DOHH2 (cell line): ENCODE measurements at regions not wholly inside any gene's neighbourhood (a gene's known extent, or its start where the extent isn't known, plus 50 kb on each side); places are given as distances from the start of the nearest gene placed in this dataset.

Experiments
- H3F3A ChIP-seq: fragments of 200-600 bp; sonication (generic), shearing (Covaris generic); 2 replicates; pipeline ENCODE4 v1.6.0; 2016; ENCODE audit warnings: antibody characterized with exemption, mild to moderate bottlenecking; ENCODE audit not compliant: control insufficient read depth, insufficient read depth
- H3K27ac ChIP-seq: fragments of 200-600 bp; sonication (generic); 2 replicates; pipeline ENCODE4 v1.5.1; 2014; ENCODE audit warnings: low read depth, mild to moderate bottlenecking, low read length, moderate library complexity
- H3K27me3 ChIP-seq: fragments of 200-600 bp; sonication (generic); 2 replicates; pipeline ENCODE4 v1.6.1; 2014; ENCODE audit warnings: mild to moderate bottlenecking, low read length, mixed read lengths; ENCODE audit not compliant: control insufficient read depth
- H3K36me3 ChIP-seq: fragments of 200-600 bp; sonication (generic); 2 replicates; pipeline ENCODE4 v1.6.1; 2014; ENCODE audit warnings: mild to moderate bottlenecking, low read length, moderate library complexity, mixed read lengths; ENCODE audit not compliant: control insufficient read depth
- H3K4me1 ChIP-seq: fragments of 200-600 bp; sonication (generic); 2 replicates; pipeline ENCODE4 v1.6.1; 2014; ENCODE audit warnings: mild to moderate bottlenecking, low read length, mixed read lengths; ENCODE audit not compliant: control insufficient read depth
- H3K4me2 ChIP-seq: fragments of 200-600 bp; sonication (generic); 2 replicates; pipeline ENCODE4 v1.6.0; 2014; ENCODE audit warnings: mild to moderate bottlenecking, low read length, moderate library complexity
- H3K4me3 ChIP-seq: fragments of 200-600 bp; sonication (generic); 2 replicates; pipeline ENCODE4 v1.5.1; 2014; ENCODE audit warnings: mild to moderate bottlenecking, low read length, mixed read lengths
- H3K79me2 ChIP-seq: fragments of 200-600 bp; sonication (generic); 2 replicates; pipeline ENCODE4 v1.6.1; 2014; ENCODE audit warnings: mild to moderate bottlenecking, low read length, mixed read lengths; ENCODE audit not compliant: control insufficient read depth
- H3K9me2 ChIP-seq: fragments of 200-600 bp; sonication (generic); replicated peaks from 2 replicates; pipeline ENCODE4 v1.6.1; 2014; ENCODE audit warnings: mild to moderate bottlenecking, low read length, mixed read lengths; ENCODE audit not compliant: control insufficient read depth
- H3K9me3 ChIP-seq: fragments of 200-600 bp; sonication (generic); 2 replicates; pipeline ENCODE4 v1.6.1; 2014; ENCODE audit warnings: antibody characterized with exemption, low read length, mixed read lengths; ENCODE audit not compliant: control insufficient read depth, insufficient read depth
- H4K20me1 ChIP-seq: fragments of 200-600 bp; sonication (generic); 2 replicates; pipeline ENCODE4 v1.6.0; 2014; ENCODE audit warnings: low read depth, mild to moderate bottlenecking, antibody characterized with exemption, low read length, moderate library complexity; ENCODE audit not compliant: control insufficient read depth, insufficient read depth
- CTCF ChIP-seq: fragments of 200-600 bp; sonication (generic); IDR thresholded peaks from one replicate; pipeline ENCODE4 v1.5.1; 2014; ENCODE audit warnings: antibody characterized with exemption, mild to moderate bottlenecking, low read depth, low read length; ENCODE audit not compliant: poor library complexity, severe bottlenecking
- EZH2phosphoT487 ChIP-seq: fragments of 200-600 bp; sonication (generic); IDR thresholded peaks from 2 replicates; pipeline ENCODE4 v1.6.1; 2017; ENCODE audit warnings: borderline replicate concordance, mild to moderate bottlenecking, antibody characterized with exemption, low read length, moderate library complexity, mixed read lengths

GRCh38 chr11:11750017-11750878 lies 91.5 kb upstream of the USP47 start:
- H3K36me3 ChIP-seq: no peaks in the 10 kb centered on the region
- H3K4me2 ChIP-seq: no peak overlapping the region
- no peaks in the 10 kb centered on the region for H3K79me2 ChIP-seq
- no peaks in the 10 kb centered on the region for H4K20me1 ChIP-seq
- no peaks in the 10 kb centered on the region for H3K9me2 ChIP-seq
- TF ChIP-seq EZH2phosphoT487 (no peak), CTCF (no peak)
- no peaks in the 10 kb centered on the region for H3F3A ChIP-seq
- H3K4me1 ChIP-seq: no peaks in the 10 kb centered on the region
- no peaks in the 10 kb centered on the region for H3K9me3 ChIP-seq
- H3K27me3 ChIP-seq: no peaks in the 10 kb centered on the region
- H3K27ac ChIP-seq: no peak overlapping the region
- H3K4me3 ChIP-seq: no peak overlapping the region

- H3K4me2 ChIP-seq: no peak overlapping the region
- H3K79me2 ChIP-seq: no peaks in the 10 kb centered on the region
- TF ChIP-seq CTCF (no peak), EZH2phosphoT487 (no peak)
- H3K27me3 ChIP-seq: no peaks in the 10 kb centered on the region
- no peaks in the 10 kb centered on the region for H3K4me1 ChIP-seq
- H3K4me3 ChIP-seq: no peak overlapping the region
- no peaks in the 10 kb centered on the region for H3F3A ChIP-seq
- H3K9me2 ChIP-seq: no peaks in the 10 kb centered on the region
- no peak overlapping the region for H3K27ac ChIP-seq
- H4K20me1 ChIP-seq: no peaks in the 10 kb centered on the region
- no peaks in the 10 kb centered on the region for H3K36me3 ChIP-seq
- no peaks in the 10 kb centered on the region for H3K9me3 ChIP-seq
Observed at GRCh38 chr11:11748706-11749365, 92.9 kb upstream of the USP47 start.

DNA sequence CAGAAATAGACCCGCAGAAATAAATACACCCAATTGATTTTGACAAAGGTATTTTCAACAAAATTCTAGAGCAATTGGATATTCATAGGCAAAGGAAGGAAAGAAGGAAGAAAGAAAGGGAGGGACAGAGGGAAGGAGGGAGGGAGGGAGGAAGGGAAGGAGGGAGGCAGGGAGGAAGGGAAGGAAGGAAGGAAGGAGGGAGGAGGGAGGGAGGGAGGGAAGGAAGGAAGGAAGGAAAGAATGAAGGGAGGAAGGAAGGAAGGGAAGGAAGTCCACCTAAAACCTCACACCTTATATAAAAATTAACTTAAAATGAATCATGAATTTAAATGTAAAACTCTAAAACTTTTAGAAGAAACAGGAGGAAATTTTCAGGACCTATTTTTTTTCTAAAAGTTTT lies 94.2 kb upstream of the USP47 start:
- H3K9me3 ChIP-seq: no peaks in the 10 kb centered on the region
- no peaks in the 10 kb centered on the region for H4K20me1 ChIP-seq
- H3K4me3 ChIP-seq: no peak overlapping the region
- no peaks in the 10 kb centered on the region for H3K79me2 ChIP-seq
- no peaks in the 10 kb centered on the region for H3K36me3 ChIP-seq
- no peak overlapping the region for H3K27ac ChIP-seq
- no peak for TF ChIP-seq EZH2phosphoT487
- TF ChIP-seq CTCF: no peak
- no peak overlapping the region for H3K4me2 ChIP-seq
- H3K9me2 ChIP-seq: no peaks in the 10 kb centered on the region
- no peaks in the 10 kb centered on the region for H3F3A ChIP-seq
- H3K27me3 ChIP-seq: no peaks in the 10 kb centered on the region
- no peaks in the 10 kb centered on the region for H3K4me1 ChIP-seq
